ENCODE measurements at regions not wholly inside any gene's neighbourhood (a gene's known extent, or its start where the extent isn't known, plus 50 kb on each side); places are given as distances from the start of the nearest gene placed in this dataset.

DNA sequence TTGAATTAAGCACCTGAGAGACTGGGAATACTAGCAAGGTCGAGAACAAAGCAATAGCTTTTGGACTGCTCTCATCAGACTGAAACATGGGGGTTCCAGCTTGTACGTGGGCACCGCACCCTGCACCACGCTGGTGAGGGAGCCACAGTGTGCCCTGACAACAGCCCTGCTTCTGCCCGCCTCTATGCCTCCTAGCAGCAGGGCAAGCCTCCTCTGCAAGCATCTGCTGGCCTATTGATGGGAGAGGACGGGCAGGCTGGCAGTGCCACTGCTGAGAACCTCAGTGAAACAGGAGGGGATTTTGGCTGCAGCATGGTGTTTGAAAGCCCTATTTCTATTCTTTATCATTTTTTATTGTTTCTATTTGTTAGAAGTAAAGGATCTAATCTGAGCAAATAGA is 146.1 kb upstream of the OTOS start:
- Histone ChIP-seq H2AFZ (replicated peaks; ENCODE audit: low read length, poor library complexity) (no peak overlapping the region), H3K14ac (replicated peaks; ENCODE audit: low read depth, low read length) (no peak overlapping the region), H4K91ac (ENCODE audit: insufficient read depth, low read depth, low read length) (no peak overlapping the region), H3K56ac (ENCODE audit: extremely low read depth, insufficient read depth, low read length) (no peak overlapping the region), H2AK9ac (replicated peaks; ENCODE audit: low read depth, low read length, poor library complexity) (no peak overlapping the region), H2BK15ac (ENCODE audit: low read depth, low read length) (no peak overlapping the region), H2AK5ac (ENCODE audit: low read depth, low read length) (no peak overlapping the region), H3K79me1 (ENCODE audit: low read depth in 1 of 2, low read length in 2 of 2) (no peaks in the 10 kb centered on the region), H2BK5ac (ENCODE audit: low read depth, low read length, poor library complexity, severe bottlenecking) (no peak overlapping the region), H3K23ac (ENCODE audit: low read depth, low read length) (0 out of 2 replicates have a peak overlapping the region, but pooled peaks have one; percentile 27), H3K27me3 (ENCODE audit: control insufficient read depth, insufficient read depth, low read length) (peaks cover 34% of the 10 kb centered on the region), H3K9me1 (ENCODE audit: insufficient read depth, low read length) (no peaks in the 10 kb centered on the region; the same call in 1 of the 2 replicates), H3K4me2 (ENCODE audit: low read depth, low read length) (no peak overlapping the region), H3K4me1 (ENCODE audit: control insufficient read depth, insufficient read depth, low read length) (no peaks in the 10 kb centered on the region), H3K36me3 (ENCODE audit: control insufficient read depth, insufficient read depth, low read length) (no peaks in the 10 kb centered on the region), H4K8ac (ENCODE audit: low read depth in 2 of 2, low read length in 2 of 2) (no peak overlapping the region), H2BK120ac (ENCODE audit: low read depth, low read length) (no peak overlapping the region), H3K9ac (ENCODE audit: low read depth, low read length) (no peak overlapping the region), H3K27ac (ENCODE audit: insufficient read depth, low read length) (no peak overlapping the region), H3K18ac (ENCODE audit: low read depth, low read length) (no peak overlapping the region), H3K4ac (ENCODE audit: low read depth, low read length) (no peak overlapping the region), H2BK20ac (ENCODE audit: low read depth, low read length) (no peak overlapping the region), H3K4me3 (ENCODE audit: insufficient read depth, low read depth, low read length) (no peak overlapping the region), H4K5ac (ENCODE audit: low read depth, low read length) (no peak overlapping the region), H3K9me3 (ENCODE audit: control insufficient read depth, insufficient read depth, low read length) (peaks cover 4% of the 10 kb centered on the region; the same call in 1 of the 2 replicates), H4K20me1 (ENCODE audit: insufficient read depth, low read length) (no peaks in the 10 kb centered on the region)
- ATAC-seq (ENCODE audit: low read depth): no peak
- no peak for TF ChIP-seq RFX5 (IDR thresholded peaks at IDR 0.05; ENCODE audit: low read depth, low read length)
- TF ChIP-seq FOS (IDR thresholded peaks at IDR 0.05; ENCODE audit: low read depth, low read length): no peak
- no peak for TF ChIP-seq RCOR1 (IDR thresholded peaks at IDR 0.05; ENCODE audit: insufficient replicate concordance, low read length)
- TF ChIP-seq SMC3 (IDR thresholded peaks at IDR 0.05; ENCODE audit: low read depth, low read length): no peak
- no peak for TF ChIP-seq NFE2L2 (IDR thresholded peaks at IDR 0.05; ENCODE audit: low read depth, low read length)
- TF ChIP-seq CHD1 (IDR thresholded peaks at IDR 0.05; ENCODE audit: low read depth, low read length): no peak
- TF ChIP-seq BHLHE40 (IDR thresholded peaks at IDR 0.05; ENCODE audit: low read depth, low read length): no peak
- WGBS, 2 experiments (ENCODE audit: extremely low coverage in 2 of 2, insufficient read length in 1 of 2): 80% methylated on average over 1 of the region's 6 CpGs; no CpG with 5 or more reads in 1 of the 2 experiments
- dilution Hi-C loops (cut with HindIII; ENCODE audit: low sequenced_read_pairs, unreplicated experiment) (no loop called here), intact Hi-C loops (cut with micrococcal nuclease) (no loop called here), in situ Hi-C loops (cut with MboI; ENCODE audit: low sequenced_read_pairs) (no loop called here)
- POLR2A ChIA-PET (ENCODE audit: unreplicated experiment): no interaction called here
- no TSS peak for BruUV-seq (replicated peaks)
- no peak for DNase-seq
- CTCF ChIA-PET: no interaction called here

Measured in IMR-90 (cell line).